Esophagus squamous epithelium (tissue), 5 donors: ENCODE measurements at regions not wholly inside any gene's neighbourhood (a gene's known extent, or its start where the extent isn't known, plus 50 kb on each side); places are given as distances from the start of the nearest gene placed in this dataset.

Experiments
- DNase-seq: peaks from one replicate; lab custom pipeline; 2025; lab: John Stamatoyannopoulos, UW
- H3K27ac ChIP-seq, 4 donors: fragments of 200-600 bp; sonication (generic); one replicate each; pipeline ENCODE4 v1.5.1; 2016 to 2019; ENCODE audit warnings: mild to moderate bottlenecking in 1 of 4
- H3K27me3 ChIP-seq, 4 donors: fragments of 200-600 bp; sonication (generic); 1 replicate in 3 of 4; 2 replicates in 1 of 4; pipeline versions ENCODE4 v1.5.1 to v1.6.0; 2017 to 2021; ENCODE audit warnings: antibody characterized with exemption in 1 of 4
- H3K36me3 ChIP-seq, 3 donors: fragments of 200-600 bp; sonication (generic); one replicate each; pipeline ENCODE4 v1.5.1; 2016 to 2019
- H3K4me1 ChIP-seq, 3 donors: fragments of 200-600 bp; sonication (generic); one replicate each; pipeline ENCODE4 v1.5.1; 2017 to 2019
- H3K4me3 ChIP-seq, 4 donors: fragments of 200-600 bp; sonication (generic); 1 replicate in 3 of 4; 2 replicates in 1 of 4; pipeline ENCODE4 v1.5.1; 2016 to 2019; ENCODE audit warnings: mild to moderate bottlenecking in 2 of 4, moderate library complexity in 1 of 4
- H3K9me3 ChIP-seq, 3 donors: fragments of 200-600 bp; sonication (generic); one replicate each; pipeline ENCODE4 v1.5.1; 2016 to 2019
- POLR2A ChIP-seq, 4 donors: fragments of 450-650 bp; IDR thresholded peaks; one replicate each; pipeline ENCODE4 v1.6.1; 2017; ENCODE audit warnings: antibody characterized with exemption in 4 of 4, mild to moderate bottlenecking in 4 of 4, moderate library complexity in 3 of 4
- WGBS, 2 donors: methylation state at CpG; one replicate each; pipeline ENCODE4 v1.1.5; 2018; 5-methylcytosine and 5-hydroxymethylcytosine counted together
- intact Hi-C: fragments of 100-400 bp; cut with DNase I; formaldehyde crosslinking; loops from one replicate; pipeline ENCODE4 v1.15.0; 2022
- TF ChIP-seq, protein P1 (sequence below), 6 experiments: fragments of 450-650 bp in 4 of 6; fragments of 200-600 bp in 2 of 6; sonication (generic) in 2 of 6; IDR thresholded peaks; one replicate each; pipeline ENCODE4 v1.5.1; 2016 to 2019; ENCODE audit warnings: antibody characterized with exemption in 6 of 6, mild to moderate bottlenecking in 4 of 6, moderate library complexity in 4 of 6
- donor health status: DM: yes; HTN: yes; CAD: no.

DNA sequence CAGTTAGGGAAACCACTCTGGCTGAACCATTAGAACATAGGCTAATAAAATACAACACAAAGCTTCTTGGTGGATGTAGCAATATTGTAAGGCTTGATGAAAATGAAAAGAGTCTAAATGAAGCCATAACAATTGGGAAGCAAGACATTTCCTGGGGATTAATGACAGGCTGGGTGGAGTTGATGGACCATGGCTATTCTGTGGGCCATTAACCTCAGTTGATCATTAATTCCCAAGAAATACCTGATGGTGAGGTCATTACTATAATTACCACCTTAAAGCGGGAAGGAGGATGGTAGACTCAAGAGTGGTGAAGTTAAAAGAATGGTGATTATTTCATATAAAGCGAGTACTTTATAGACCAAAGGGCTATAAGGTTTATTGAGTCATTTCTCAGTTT is 455.8 kb upstream of the MAP3K7 start:
- Histone ChIP-seq H3K27me3 (no peaks in the 10 kb centered on the region), H3K4me1 (no peaks in the 10 kb centered on the region), H3K4me3 (no peak overlapping the region), H3K27ac (no peak overlapping the region), H3K9me3 (no peaks in the 10 kb centered on the region), H3K36me3 (no peaks in the 10 kb centered on the region)
- DNase-seq: no peak
- intact Hi-C loops: no loop called here
- 84 to 87% methylated on average over 2 of the region's 2 CpGs for WGBS, 2 donors
- no peak for TF ChIP-seq POLR2A (IDR thresholded peaks at IDR 0.05)
- TF ChIP-seq, protein P1, sequence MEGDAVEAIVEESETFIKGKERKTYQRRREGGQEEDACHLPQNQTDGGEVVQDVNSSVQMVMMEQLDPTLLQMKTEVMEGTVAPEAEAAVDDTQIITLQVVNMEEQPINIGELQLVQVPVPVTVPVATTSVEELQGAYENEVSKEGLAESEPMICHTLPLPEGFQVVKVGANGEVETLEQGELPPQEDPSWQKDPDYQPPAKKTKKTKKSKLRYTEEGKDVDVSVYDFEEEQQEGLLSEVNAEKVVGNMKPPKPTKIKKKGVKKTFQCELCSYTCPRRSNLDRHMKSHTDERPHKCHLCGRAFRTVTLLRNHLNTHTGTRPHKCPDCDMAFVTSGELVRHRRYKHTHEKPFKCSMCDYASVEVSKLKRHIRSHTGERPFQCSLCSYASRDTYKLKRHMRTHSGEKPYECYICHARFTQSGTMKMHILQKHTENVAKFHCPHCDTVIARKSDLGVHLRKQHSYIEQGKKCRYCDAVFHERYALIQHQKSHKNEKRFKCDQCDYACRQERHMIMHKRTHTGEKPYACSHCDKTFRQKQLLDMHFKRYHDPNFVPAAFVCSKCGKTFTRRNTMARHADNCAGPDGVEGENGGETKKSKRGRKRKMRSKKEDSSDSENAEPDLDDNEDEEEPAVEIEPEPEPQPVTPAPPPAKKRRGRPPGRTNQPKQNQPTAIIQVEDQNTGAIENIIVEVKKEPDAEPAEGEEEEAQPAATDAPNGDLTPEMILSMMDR (IDR thresholded peaks at IDR 0.05): no peak

DNA sequence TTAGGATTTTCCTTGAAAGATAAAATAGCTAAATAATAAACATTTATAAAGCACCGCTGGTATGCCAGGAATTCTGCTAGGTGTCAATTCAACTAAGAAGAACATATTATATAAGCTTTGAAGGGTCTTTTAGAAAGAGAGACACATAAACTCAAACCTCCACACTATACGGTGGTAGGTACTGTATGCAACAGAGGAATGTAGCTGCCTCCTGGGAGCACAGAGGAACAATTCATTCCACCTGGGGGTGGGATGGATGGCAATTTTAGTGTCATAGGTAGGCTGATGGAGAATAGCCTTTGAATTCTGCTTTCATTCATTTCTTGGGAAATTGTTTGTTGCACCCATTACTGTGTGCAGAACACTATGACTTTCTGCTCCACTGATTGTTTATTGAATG is 447.1 kb upstream of the MAP3K7 start:
- intact Hi-C loops: no loop called here
- Histone ChIP-seq H3K4me1 (peaks cover 0 to 6% (median 0%) of the 10 kb centered on the region in 3 donors), H3K4me3 (no peak overlapping the region), H3K27ac (no peak overlapping the region), H3K36me3 (no peaks in the 10 kb centered on the region), H3K27me3 (no peaks in the 10 kb centered on the region), H3K9me3 (no peaks in the 10 kb centered on the region)
- 79 to 92% methylated on average over 2 of the region's 2 CpGs for WGBS, 2 donors
- no peak for DNase-seq
- TF ChIP-seq POLR2A (IDR thresholded peaks at IDR 0.05): no peak
- TF ChIP-seq, protein P1 (IDR thresholded peaks at IDR 0.05): no peak

DNA sequence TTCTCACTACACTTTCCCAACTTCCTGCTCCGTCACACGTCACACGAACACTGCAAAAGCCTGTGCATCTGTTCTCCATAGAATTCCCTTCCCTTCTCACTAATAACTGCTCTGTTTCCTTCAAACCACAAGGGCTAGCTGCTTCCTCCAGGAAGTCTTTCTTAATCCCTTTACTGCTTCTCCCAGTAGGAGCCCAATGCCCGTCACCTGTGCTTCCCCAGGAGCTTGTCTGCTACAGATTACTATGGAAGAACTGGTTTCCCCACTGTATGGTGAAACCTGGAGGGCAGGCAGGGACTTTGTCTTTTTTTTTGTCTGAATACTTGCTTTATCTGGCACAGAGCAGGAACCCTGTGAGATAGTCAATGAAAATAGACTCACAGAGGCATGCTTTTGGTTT is 444.7 kb upstream of the MAP3K7 start:
- intact Hi-C loops: no loop called here
- no peaks in the 10 kb centered on the region for H3K36me3 ChIP-seq
- no peak overlapping the region for H3K4me3 ChIP-seq
- WGBS, 2 donors: 68 to 79% methylated on average over 4 of the region's 4 CpGs
- no peaks in the 10 kb centered on the region for H3K9me3 ChIP-seq
- peaks cover 0 to 6% (median 0%) of the 10 kb centered on the region in 3 donors for H3K4me1 ChIP-seq
- TF ChIP-seq, protein P1 (IDR thresholded peaks at IDR 0.05): no peak
- H3K27ac ChIP-seq: no peak overlapping the region
- H3K27me3 ChIP-seq: no peaks in the 10 kb centered on the region
- no peak for DNase-seq

DNA sequence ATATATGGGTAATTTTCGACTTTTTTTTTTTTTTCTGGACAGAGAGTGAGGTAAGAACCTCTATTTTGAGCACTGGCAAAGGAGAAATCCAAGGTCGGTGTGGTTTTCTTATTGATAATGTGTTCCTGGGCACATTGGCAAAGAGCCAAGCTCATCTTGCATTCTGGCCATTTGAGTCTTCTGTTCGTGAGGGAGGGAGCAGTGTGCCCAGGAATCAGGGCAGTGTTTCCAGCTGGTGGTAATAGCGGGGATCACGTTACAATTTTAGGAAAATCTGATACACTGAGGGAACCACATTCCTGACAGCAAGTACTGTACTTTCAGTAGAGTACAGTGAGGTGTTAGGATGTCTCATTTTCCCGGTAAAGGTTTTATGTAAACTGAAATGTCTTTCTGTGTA is 442.3 kb upstream of the MAP3K7 start:
- H3K27ac ChIP-seq: no peak overlapping the region
- 55 to 56% methylated on average over 6 of the region's 6 CpGs for WGBS, 2 donors
- DNase-seq: no peak
- H3K27me3 ChIP-seq: no peaks in the 10 kb centered on the region
- H3K4me1 ChIP-seq: peaks cover 0 to 6% (median 0%) of the 10 kb centered on the region in 3 donors
- intact Hi-C loops: no loop called here
- no peaks in the 10 kb centered on the region for H3K9me3 ChIP-seq
- no peaks in the 10 kb centered on the region for H3K36me3 ChIP-seq
- no peak for TF ChIP-seq POLR2A (IDR thresholded peaks at IDR 0.05)
- TF ChIP-seq, protein P1 (IDR thresholded peaks at IDR 0.05): no peak
- H3K4me3 ChIP-seq: no peak overlapping the region

DNA sequence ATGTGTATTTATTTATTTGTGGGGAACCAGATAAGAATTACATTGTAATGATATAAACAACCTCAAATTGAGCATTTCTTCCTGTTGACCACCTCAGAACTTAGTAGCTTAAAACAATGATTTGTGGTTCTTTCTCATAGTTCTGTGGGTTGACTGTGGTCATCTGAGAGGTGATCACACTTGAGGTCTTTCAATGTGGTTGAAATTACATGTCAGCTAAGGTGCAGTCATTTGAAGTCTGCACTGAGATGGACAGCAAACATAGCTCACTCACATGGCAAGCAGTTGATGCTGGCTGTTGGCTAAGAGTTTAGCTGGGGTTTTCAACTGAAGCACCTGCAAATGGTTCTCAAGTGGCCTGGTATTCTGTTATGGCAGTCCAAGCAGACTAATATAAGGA is 436.7 kb upstream of the MAP3K7 start:
- intact Hi-C loops: no loop called here
- DNase-seq: no peak
- Histone ChIP-seq H3K4me1 (no peaks in the 10 kb centered on the region), H3K27me3 (no peaks in the 10 kb centered on the region), H3K4me3 (no peak overlapping the region), H3K27ac (no peak overlapping the region), H3K9me3 (no peaks in the 10 kb centered on the region), H3K36me3 (no peaks in the 10 kb centered on the region)
- TF ChIP-seq, protein P1 (IDR thresholded peaks at IDR 0.05): no peak
